ENCODE measurements at regions not wholly inside any gene's neighbourhood (a gene's known extent, or its start where the extent isn't known, plus 50 kb on each side); places are given as distances from the start of the nearest gene placed in this dataset.

GRCh38 chr20:48419173-48419572 is 408.6 kb downstream of the PREX1 start:
- no peak overlapping the region for H3K4me3 ChIP-seq (ENCODE audit: insufficient read depth, low read length)
- H3K79me2 ChIP-seq (ENCODE audit: insufficient read depth, low read length), result no peaks in the 10 kb centered on the region
- no peaks in the 10 kb centered on the region for H4K20me1 ChIP-seq (ENCODE audit: insufficient read depth, low read length)
- H3K27ac ChIP-seq (ENCODE audit: low read depth, low read length), result no peak overlapping the region
- H3K9me3 ChIP-seq (ENCODE audit: low read depth, low read length), result no peaks in the 10 kb centered on the region
- no peak overlapping the region for H3K4me2 ChIP-seq (ENCODE audit: insufficient read depth, low read length)
- no peak for TF ChIP-seq CTCF (IDR thresholded peaks at IDR 0.05; ENCODE audit: extremely low read depth, low read depth, low read length)
- no peaks in the 10 kb centered on the region for H3K4me1 ChIP-seq (ENCODE audit: insufficient read depth, low read length)
- no peaks in the 10 kb centered on the region for H3K36me3 ChIP-seq (ENCODE audit: insufficient read depth, low read length)
- H2AFZ ChIP-seq (ENCODE audit: low read length), result no peak overlapping the region
- DNase-seq (ENCODE audit: insufficient read length, low spot score, missing footprints), result no peak
- H3K27me3 ChIP-seq (ENCODE audit: insufficient read depth, low read length), result peaks cover 8% of the 10 kb centered on the region

GRCh38 chr20:48416002-48416401 is 411.8 kb downstream of the PREX1 start:
- Histone ChIP-seq H3K27ac (ENCODE audit: low read depth, low read length) (no peak overlapping the region), H3K4me2 (ENCODE audit: insufficient read depth, low read length) (no peak overlapping the region)
- DNase-seq (ENCODE audit: insufficient read length, low spot score, missing footprints), result no peak

GRCh38 chr20:48414786-48415185 is 413.0 kb downstream of the PREX1 start:
- Histone ChIP-seq H3K27me3 (ENCODE audit: insufficient read depth, low read length) (peaks cover 5% of the 10 kb centered on the region), H2AFZ (ENCODE audit: low read length) (no peak overlapping the region), H3K4me3 (ENCODE audit: insufficient read depth, low read length) (no peak overlapping the region), H4K20me1 (ENCODE audit: insufficient read depth, low read length) (no peaks in the 10 kb centered on the region), H3K4me2 (ENCODE audit: insufficient read depth, low read length) (no peak overlapping the region), H3K4me1 (ENCODE audit: insufficient read depth, low read length) (no peaks in the 10 kb centered on the region), H3K36me3 (ENCODE audit: insufficient read depth, low read length) (no peaks in the 10 kb centered on the region), H3K9me3 (ENCODE audit: low read depth, low read length) (no peaks in the 10 kb centered on the region), H3K27ac (ENCODE audit: low read depth, low read length) (no peak overlapping the region), H3K79me2 (ENCODE audit: insufficient read depth, low read length) (no peaks in the 10 kb centered on the region)
- no peak for TF ChIP-seq CTCF (IDR thresholded peaks at IDR 0.05; ENCODE audit: extremely low read depth, low read depth, low read length)
- DNase-seq (ENCODE audit: insufficient read length, low spot score, missing footprints), result no peak

More at GRCh38 chr20:48416002-48416401, 411.8 kb downstream of the PREX1 start:
- no peaks in the 10 kb centered on the region for H4K20me1 ChIP-seq (ENCODE audit: insufficient read depth, low read length)
- H3K9me3 ChIP-seq (ENCODE audit: low read depth, low read length), result no peaks in the 10 kb centered on the region
- H3K4me1 ChIP-seq (ENCODE audit: insufficient read depth, low read length), result no peaks in the 10 kb centered on the region
- H3K79me2 ChIP-seq (ENCODE audit: insufficient read depth, low read length), result no peaks in the 10 kb centered on the region
- H3K4me3 ChIP-seq (ENCODE audit: insufficient read depth, low read length), result no peak overlapping the region
- H3K27me3 ChIP-seq (ENCODE audit: insufficient read depth, low read length), result peaks cover 10% of the 10 kb centered on the region
- TF ChIP-seq CTCF (IDR thresholded peaks at IDR 0.05; ENCODE audit: extremely low read depth, low read depth, low read length), result no peak
- H3K36me3 ChIP-seq (ENCODE audit: insufficient read depth, low read length), result no peaks in the 10 kb centered on the region
- no peak overlapping the region for H2AFZ ChIP-seq (ENCODE audit: low read length)

GRCh38 chr20:48411919-48412522 is 415.8 kb downstream of the PREX1 start:
- no peak overlapping the region for H3K27ac ChIP-seq (ENCODE audit: low read depth, low read length)
- H3K36me3 ChIP-seq (ENCODE audit: insufficient read depth, low read length), result no peaks in the 10 kb centered on the region
- H3K4me2 ChIP-seq (ENCODE audit: insufficient read depth, low read length), result no peak overlapping the region
- DNase-seq (ENCODE audit: insufficient read length, low spot score, missing footprints), result no peak
- no peak overlapping the region for H2AFZ ChIP-seq (ENCODE audit: low read length)
- H4K20me1 ChIP-seq (ENCODE audit: insufficient read depth, low read length), result no peaks in the 10 kb centered on the region
- H3K9me3 ChIP-seq (ENCODE audit: low read depth, low read length), result no peaks in the 10 kb centered on the region
- H3K79me2 ChIP-seq (ENCODE audit: insufficient read depth, low read length), result no peaks in the 10 kb centered on the region
- TF ChIP-seq CTCF (IDR thresholded peaks at IDR 0.05; ENCODE audit: extremely low read depth, low read depth, low read length), result no peak
- H3K4me3 ChIP-seq (ENCODE audit: insufficient read depth, low read length), result no peak overlapping the region
- H3K4me1 ChIP-seq (ENCODE audit: insufficient read depth, low read length), result no peaks in the 10 kb centered on the region
- H3K27me3 ChIP-seq (ENCODE audit: insufficient read depth, low read length), result peaks cover 7% of the 10 kb centered on the region

Data from osteoblast (primary cell).